Smooth muscle cell (in vitro differentiated cells): ENCODE measurements at regions not wholly inside any gene's neighbourhood (a gene's known extent, or its start where the extent isn't known, plus 50 kb on each side); places are given as distances from the start of the nearest gene placed in this dataset.

ENCODE experiments used
- DNase-seq: peaks from one replicate; lab custom pipeline; 2025; ENCODE audit not compliant: unreplicated experiment; lab: John Stamatoyannopoulos, UW
- H2AFZ ChIP-seq: fragments of 200-600 bp; sonication (generic); 2 replicates; pipeline ENCODE4 v1.6.0; 2016; ENCODE audit warnings: antibody characterized with exemption, low read depth, mild to moderate bottlenecking
- H3F3A ChIP-seq: fragments of 200-600 bp; sonication (generic); 2 replicates; pipeline ENCODE4 v1.6.0; 2017; ENCODE audit warnings: antibody characterized with exemption, low read depth
- H3K27ac ChIP-seq: fragments of 200-600 bp; sonication (generic); 2 replicates; pipeline ENCODE4 v1.5.1; 2016; ENCODE audit warnings: low read depth, mild to moderate bottlenecking
- H3K27me3 ChIP-seq: fragments of 200-600 bp; sonication (generic); 2 replicates; pipeline ENCODE4 v1.6.1; 2016; ENCODE audit warnings: low read depth, mild to moderate bottlenecking
- H3K36me3 ChIP-seq: fragments of 200-600 bp; sonication (generic); 2 replicates; pipeline ENCODE4 v1.5.1; 2016; ENCODE audit warnings: low read depth
- H3K4me1 ChIP-seq: fragments of 200-600 bp; sonication (generic); 2 replicates; pipeline ENCODE4 v1.5.1; 2016; ENCODE audit warnings: low read depth
- H3K4me2 ChIP-seq: fragments of 200-600 bp; sonication (generic); 2 replicates; pipeline ENCODE4 v1.6.0; 2016; ENCODE audit warnings: mild to moderate bottlenecking
- H3K4me3 ChIP-seq: fragments of 200-600 bp; sonication (generic); 2 replicates; pipeline ENCODE4 v1.5.1; 2016; ENCODE audit warnings: mild to moderate bottlenecking
- H3K79me2 ChIP-seq: fragments of 200-600 bp; sonication (generic); 2 replicates; pipeline ENCODE4 v1.6.0; 2016; ENCODE audit warnings: low read depth, mild to moderate bottlenecking
- H3K9ac ChIP-seq: fragments of 200-600 bp; sonication (generic); 2 replicates; pipeline ENCODE4 v1.6.0; 2016; ENCODE audit warnings: low read depth
- H3K9me3 ChIP-seq: fragments of 200-600 bp; sonication (generic); replicated peaks from 2 replicates; pipeline ENCODE4 v1.5.1; 2016; ENCODE audit warnings: low read depth
- H4K20me1 ChIP-seq: fragments of 200-600 bp; sonication (generic); 2 replicates; pipeline ENCODE4 v1.6.0; 2016; ENCODE audit warnings: low read depth
- whole genome bisulfite sequencing: methylation state at CpG from one replicate; pipeline ENCODE4 v1.1.7; 2016; ENCODE audit warnings: low lambda C conversion rate; 5-methylcytosine and 5-hydroxymethylcytosine counted together
- TF ChIP-seq, protein P1 (sequence below): fragments of 200-600 bp; sonication (generic); IDR thresholded peaks from 2 replicates; pipeline ENCODE4 v1.5.1; 2017; ENCODE audit warnings: borderline replicate concordance, mild to moderate bottlenecking, antibody characterized with exemption; ENCODE audit not compliant: insufficient read depth, poor library complexity, severe bottlenecking

DNA sequence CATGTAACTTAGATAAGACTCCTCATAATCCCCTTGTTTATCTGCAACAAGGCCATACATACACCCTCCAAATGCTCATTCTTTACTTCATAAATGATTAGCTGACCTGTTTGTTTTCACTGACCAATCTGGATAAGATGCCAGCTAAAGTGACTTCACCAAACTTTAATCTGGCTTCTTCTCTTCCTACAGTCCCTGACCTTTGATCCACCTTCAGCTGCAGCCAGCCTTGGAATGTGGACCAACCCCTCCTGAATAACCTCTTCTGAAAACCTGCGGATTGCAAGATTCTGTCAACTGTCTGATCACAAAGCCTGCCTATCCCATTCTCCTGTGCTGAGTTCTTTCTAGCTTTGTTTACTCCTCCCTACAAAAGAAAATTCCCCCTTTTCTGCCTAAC lies 476.8 kb downstream of the LRRC70 start:
- DNase-seq = no peak
- Histone ChIP-seq H3K4me2 (no peak overlapping the region), H3K4me3 (no peak overlapping the region), H3K27ac (no peak overlapping the region), H3K27me3 (no peaks in the 10 kb centered on the region), H3K36me3 (no peaks in the 10 kb centered on the region), H3K9me3 (no peaks in the 10 kb centered on the region), H3F3A (no peaks in the 10 kb centered on the region), H3K9ac (no peak overlapping the region), H4K20me1 (no peaks in the 10 kb centered on the region), H3K4me1 (peaks cover 7% of the 10 kb centered on the region), H3K79me2 (no peaks in the 10 kb centered on the region), H2AFZ (no peak overlapping the region)
- WGBS = 36% methylated on average over 1 of the region's 1 CpG
- TF ChIP-seq, protein P1, sequence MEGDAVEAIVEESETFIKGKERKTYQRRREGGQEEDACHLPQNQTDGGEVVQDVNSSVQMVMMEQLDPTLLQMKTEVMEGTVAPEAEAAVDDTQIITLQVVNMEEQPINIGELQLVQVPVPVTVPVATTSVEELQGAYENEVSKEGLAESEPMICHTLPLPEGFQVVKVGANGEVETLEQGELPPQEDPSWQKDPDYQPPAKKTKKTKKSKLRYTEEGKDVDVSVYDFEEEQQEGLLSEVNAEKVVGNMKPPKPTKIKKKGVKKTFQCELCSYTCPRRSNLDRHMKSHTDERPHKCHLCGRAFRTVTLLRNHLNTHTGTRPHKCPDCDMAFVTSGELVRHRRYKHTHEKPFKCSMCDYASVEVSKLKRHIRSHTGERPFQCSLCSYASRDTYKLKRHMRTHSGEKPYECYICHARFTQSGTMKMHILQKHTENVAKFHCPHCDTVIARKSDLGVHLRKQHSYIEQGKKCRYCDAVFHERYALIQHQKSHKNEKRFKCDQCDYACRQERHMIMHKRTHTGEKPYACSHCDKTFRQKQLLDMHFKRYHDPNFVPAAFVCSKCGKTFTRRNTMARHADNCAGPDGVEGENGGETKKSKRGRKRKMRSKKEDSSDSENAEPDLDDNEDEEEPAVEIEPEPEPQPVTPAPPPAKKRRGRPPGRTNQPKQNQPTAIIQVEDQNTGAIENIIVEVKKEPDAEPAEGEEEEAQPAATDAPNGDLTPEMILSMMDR = no peak

DNA sequence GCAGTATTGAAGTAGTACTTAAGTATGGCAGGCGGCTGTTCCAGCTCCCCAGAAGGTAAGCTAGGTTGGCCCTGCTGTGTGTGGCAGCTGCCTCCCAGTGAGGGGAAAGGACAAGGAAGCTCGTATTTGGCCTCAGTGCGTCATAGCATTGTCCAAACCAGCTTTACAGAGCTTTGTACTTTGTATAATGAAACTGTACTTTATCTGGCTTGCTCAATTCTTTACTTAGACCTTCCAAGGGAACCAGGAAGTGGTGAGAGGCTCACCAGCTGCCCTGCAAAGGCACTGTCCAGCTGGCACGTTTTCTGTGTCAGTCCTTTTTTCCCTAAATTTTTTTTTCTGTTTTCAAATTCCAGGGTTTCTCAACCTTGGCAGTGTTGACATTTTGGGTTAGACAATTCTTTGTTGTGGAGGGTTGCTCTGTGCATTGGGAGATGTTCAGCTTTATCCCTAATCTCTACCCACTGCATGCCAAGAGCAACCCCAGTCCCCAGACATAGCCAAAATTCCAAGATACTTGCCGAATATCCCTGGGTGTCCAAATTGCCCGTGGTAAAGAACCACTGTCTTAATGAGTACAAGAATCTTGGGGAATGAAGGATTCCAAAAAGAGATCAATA lies 474.5 kb downstream of the LRRC70 start:
- DNase-seq = no peak
- Histone ChIP-seq H3K36me3 (no peaks in the 10 kb centered on the region), H3K27ac (no peak overlapping the region), H3K27me3 (no peaks in the 10 kb centered on the region), H3F3A (no peaks in the 10 kb centered on the region), H2AFZ (no peak overlapping the region), H3K4me1 (peaks cover 7% of the 10 kb centered on the region), H3K9me3 (no peaks in the 10 kb centered on the region), H4K20me1 (no peaks in the 10 kb centered on the region), H3K4me3 (no peak overlapping the region), H3K79me2 (no peaks in the 10 kb centered on the region), H3K4me2 (no peak overlapping the region), H3K9ac (no peak overlapping the region)
- 87% methylated on average over 6 of the region's 6 CpGs for WGBS
- TF ChIP-seq, protein P1 = no peak

DNA sequence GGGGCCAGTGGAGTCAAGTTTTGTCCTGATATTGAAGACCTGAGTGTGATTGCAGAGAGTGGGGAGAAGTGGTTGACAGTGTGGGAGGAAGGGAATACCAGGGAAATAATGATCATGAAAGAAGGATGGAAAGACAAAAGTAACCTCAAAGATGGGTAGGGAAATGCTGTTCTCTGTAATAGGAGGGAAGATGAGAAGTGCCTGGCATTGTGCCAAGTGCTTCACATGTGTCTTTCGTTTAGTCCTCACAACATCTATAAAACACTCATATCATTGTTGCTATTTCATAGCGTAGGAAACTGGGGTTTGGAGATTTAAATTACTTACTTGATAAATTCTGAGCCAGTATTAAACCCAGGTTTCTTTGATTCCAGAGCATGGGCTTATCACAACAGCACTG lies 472.3 kb downstream of the LRRC70 start:
- 75% methylated on average over 2 of the region's 2 CpGs for WGBS
- DNase-seq = no peak
- H3F3A ChIP-seq = no peaks in the 10 kb centered on the region
- TF ChIP-seq, protein P1 = no peak
- H3K27ac ChIP-seq = no peak overlapping the region
- no peak overlapping the region for H3K9ac ChIP-seq
- no peak overlapping the region for H3K4me3 ChIP-seq
- no peak overlapping the region for H3K4me2 ChIP-seq
- H3K36me3 ChIP-seq = no peaks in the 10 kb centered on the region
- no peaks in the 10 kb centered on the region for H3K79me2 ChIP-seq
- H3K27me3 ChIP-seq = no peaks in the 10 kb centered on the region
- H3K4me1 ChIP-seq = peaks cover 7% of the 10 kb centered on the region
- no peaks in the 10 kb centered on the region for H3K9me3 ChIP-seq
- H4K20me1 ChIP-seq = no peaks in the 10 kb centered on the region
- no peak overlapping the region for H2AFZ ChIP-seq

DNA sequence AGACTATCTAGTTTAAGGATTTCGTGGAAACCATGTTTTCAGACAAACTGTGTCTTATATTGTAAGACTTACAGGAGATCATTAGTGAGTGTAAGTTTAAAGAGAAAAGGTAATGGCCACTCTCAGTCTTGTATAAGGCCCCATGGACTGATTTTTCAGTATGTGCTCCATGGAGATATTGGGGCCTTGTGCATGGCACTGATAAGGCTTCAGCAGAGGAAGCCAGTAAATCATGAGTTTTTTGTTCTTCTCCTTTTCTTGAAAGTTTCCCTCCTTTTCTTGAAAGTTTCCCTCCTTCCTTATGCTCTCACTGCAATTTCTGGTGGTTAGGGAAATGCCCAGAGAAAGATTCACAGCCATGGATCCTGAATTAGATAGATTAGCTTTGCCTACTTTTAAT lies 471.3 kb downstream of the LRRC70 start:
- TF ChIP-seq, protein P1 = no peak
- H3K27ac ChIP-seq = no peak overlapping the region
- H2AFZ ChIP-seq = no peak overlapping the region
- no peak overlapping the region for H3K4me2 ChIP-seq
- no peak overlapping the region for H3K9ac ChIP-seq
- H3K4me3 ChIP-seq = no peak overlapping the region
- no peaks in the 10 kb centered on the region for H3K79me2 ChIP-seq
- DNase-seq = no peak
- H3F3A ChIP-seq = no peaks in the 10 kb centered on the region
- WGBS = 100% methylated on average over 1 of the region's 1 CpG
- no peaks in the 10 kb centered on the region for H3K36me3 ChIP-seq
- H3K27me3 ChIP-seq = no peaks in the 10 kb centered on the region
- no peaks in the 10 kb centered on the region for H3K9me3 ChIP-seq
- no peaks in the 10 kb centered on the region for H4K20me1 ChIP-seq
- no peaks in the 10 kb centered on the region for H3K4me1 ChIP-seq
